CD1c-positive myeloid dendritic cell (primary cell): ENCODE measurements at regions not wholly inside any gene's neighbourhood (a gene's known extent, or its start where the extent isn't known, plus 50 kb on each side); places are given as distances from the start of the nearest gene placed in this dataset.
A peak's percentile ranks its signal among the peaks of the same experiment; 100 is the strongest.

Experiments used
- DNase-seq: peaks from one replicate; pipeline ENCODE4 v3.0.0-alpha.2; 2016; ENCODE audit errors: extremely low spot score

GRCh38 chrX:69110116-69110530 is 55.1 kb downstream of the PJA1 start:
- no peak for DNase-seq

DNA sequence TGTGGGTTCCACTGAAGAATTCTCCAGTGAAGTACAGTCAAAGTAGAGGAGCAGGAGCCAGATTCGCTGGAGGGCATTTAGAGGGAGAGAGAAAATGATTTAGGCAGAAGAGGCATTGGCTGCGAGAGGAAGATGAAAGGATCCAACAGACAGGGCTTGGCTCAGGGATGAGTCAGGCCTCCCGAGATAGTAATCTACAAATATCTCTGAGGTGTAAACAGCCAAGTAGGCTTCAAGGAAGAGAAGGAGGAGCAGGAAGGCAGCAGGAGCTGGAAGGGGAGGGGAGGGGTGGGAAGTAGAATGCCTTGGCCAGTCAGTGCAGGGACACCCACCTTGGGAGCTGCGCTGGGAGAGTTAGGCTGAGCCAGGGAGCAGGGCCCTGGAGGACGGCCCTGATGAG is 55.5 kb downstream of the PJA1 start:
- DNase-seq, result no peak

DNA sequence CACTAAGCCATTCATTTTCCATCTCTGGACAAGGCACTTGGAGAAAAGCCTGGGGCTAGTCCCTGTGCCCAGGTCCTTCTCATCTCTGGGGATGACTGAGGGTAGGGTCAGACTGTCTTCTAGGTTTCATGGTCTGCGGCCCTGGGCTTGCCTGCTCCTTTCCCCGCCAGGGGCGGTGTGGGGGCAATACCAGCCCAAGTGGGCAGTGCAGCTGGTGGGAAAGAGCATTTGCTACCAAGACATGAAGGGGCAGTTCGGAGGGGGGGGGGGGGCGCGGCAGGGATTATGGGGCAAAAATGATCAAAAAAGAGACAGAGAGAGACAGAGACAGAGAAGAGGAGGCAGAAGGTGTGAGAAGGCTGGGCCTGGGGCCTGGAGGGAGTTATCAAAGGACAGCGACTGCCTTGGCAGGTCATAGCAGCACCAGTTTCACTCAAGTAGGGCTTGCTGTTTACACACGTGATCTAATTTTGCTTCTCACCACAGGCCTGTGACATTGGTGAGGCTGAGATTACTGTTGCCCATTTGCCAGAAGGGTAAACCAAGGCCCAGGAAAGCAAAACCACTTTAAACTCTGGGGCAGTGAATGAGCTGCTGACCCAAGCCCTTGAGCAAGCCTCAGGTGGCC is 56.1 kb downstream of the PJA1 start:
- DNase-seq, result no peak

- no peak for DNase-seq
Observed at GRCh38 chrX:69107747-69108401, 57.4 kb downstream of the PJA1 start.

DNA sequence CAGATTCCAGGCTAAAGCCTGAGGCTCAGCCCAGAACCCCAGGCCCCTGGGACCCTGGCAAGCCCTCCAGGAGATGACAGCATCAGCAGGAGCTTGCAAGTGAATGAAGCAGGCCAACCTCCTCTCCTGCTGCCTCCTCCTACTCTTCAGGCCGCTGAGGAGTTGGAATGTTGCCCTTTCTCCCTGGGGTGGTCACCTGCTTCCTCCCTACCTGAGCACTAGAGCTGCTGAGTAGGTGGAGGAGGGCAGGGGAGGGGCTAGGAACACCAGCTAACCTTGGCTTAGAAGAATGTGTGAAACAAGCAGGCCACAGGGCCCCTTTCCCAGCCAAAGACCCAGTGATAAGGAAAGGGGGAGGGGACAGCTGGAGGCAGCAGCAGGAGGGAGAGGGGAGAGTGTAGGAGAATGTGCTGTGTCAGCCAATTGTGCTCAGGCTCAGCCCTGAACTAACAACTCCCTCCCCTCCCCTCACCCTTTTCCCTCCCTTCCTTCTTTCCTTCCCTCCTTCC is 58.0 kb downstream of the PJA1 start:
- no peak for DNase-seq

- DNase-seq, result no peak
Observed at GRCh38 chrX:69104756-69105434, 60.4 kb downstream of the PJA1 start.

DNA sequence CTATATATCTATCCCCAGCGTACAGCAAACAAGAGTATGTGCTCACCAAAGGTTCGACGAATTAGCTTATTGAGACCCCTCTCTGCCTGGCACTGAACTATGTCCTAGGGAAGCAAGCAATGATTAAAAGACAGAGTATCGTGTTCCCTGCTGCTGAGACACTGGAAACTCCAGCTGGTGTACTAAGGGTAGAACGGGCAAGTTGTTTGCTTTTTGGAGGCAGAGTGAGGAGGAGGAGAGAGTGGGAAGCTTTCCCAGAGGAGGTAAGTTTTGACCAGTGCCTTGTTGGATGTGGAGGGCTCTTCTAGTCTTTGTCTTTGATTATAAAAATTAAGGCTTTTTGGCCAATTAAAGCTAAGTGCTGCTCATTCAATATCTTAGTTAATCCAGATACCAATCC is 61.7 kb downstream of the PJA1 start:
- no peak for DNase-seq

GRCh38 chrX:69102612-69103194 is 62.5 kb downstream of the PJA1 start:
- DNase-seq, result no peak

GRCh38 chrX:69101683-69102251 is 63.5 kb downstream of the PJA1 start:
- no peak for DNase-seq

- DNase-seq, result no peak
Observed at GRCh38 chrX:69100478-69100877, 64.8 kb downstream of the PJA1 start.

DNA sequence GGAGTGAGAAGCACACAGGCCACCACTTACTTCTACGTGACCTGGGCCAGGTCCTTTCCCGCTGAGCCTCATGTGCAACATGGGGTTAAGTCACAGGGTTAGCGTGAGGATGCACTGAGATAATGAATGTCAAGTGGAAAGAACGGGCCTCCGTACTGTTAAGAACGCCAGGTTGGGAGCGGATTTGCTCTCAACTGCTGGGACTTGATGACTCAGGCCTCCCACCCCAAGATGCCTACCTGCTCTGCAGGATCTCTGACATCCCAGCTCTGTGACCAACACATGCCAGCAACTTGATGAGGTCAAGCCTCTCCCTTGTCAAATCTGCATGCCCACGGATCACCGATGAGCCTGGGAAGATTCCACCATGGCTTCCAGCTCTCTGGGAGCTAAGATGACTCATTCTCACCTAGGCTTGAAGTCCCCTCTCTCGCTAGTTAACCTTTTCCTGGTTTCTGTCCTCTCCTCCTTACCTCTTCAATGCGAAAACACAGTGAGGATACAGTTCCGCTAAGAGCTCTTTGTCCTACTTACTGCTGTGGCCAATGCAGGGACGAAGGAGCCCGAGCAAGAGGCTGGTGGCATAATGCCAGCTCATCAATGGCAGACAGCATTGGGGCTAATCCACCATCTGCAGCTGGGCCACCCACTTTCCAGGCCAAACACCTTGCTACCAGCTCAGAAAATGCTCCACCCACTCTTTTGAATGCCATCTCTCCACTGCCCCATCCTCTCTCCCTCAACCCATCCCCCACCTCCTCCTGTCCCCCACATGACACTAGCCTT is 67.6 kb downstream of the PJA1 start:
- DNase-seq, result no peak

DNA sequence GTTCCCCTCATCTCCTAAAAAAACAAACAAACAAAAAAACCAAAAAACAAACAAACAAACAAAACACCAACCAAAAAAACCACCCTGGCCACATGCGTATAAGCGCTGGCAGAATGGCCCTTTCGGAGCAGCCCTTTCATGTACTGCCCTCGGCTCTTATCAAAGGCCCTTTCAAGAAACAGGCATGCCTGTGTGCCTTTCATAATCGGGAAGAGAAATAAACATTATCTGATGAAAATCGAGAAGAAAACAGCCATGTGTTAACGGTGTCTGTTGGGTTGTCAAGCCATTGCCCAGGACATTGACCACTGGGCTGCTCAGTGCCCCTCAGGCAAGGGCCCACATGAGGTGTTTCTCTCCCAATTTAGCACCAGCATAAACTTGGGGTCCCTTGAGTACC is 68.3 kb downstream of the PJA1 start:
- no peak for DNase-seq

DNA sequence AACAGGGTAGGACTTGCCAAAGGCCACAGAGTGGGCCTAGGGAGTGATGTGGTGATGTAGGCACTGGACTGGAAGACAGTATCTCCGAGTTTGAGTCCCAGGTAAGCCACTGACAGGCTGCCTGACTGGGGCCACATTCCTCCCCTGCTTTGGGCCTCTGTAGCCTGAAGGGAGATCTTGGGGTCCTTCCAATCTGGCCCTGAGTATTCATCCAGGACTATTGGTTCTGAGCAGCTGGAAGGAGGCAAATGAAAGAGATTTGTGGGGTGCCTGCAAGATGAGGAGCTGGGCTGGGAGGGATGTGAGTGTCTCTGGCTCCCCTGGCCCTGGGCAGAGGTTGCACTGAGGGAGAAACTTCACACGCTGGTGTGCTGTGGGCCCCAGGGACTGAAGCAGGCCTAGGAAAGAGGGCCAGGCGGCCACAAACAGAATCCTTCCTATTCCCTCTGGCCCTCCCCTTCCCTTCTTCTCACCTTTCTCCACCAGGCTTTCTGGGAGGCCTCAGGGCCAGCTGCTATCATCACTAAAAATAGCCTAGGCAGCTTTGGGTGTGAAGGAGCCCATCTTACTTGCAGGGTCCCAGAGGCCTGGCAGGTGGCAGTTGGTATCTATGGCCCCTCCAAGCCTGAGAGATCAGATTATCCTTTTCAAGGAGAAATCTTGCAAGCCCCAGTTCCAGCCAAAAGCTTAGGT is 70.1 kb downstream of the PJA1 start:
- DNase-seq, result no peak

GRCh38 chrX:69093960-69094871 is 71.0 kb downstream of the PJA1 start:
- peak; percentile 53 for DNase-seq

DNA sequence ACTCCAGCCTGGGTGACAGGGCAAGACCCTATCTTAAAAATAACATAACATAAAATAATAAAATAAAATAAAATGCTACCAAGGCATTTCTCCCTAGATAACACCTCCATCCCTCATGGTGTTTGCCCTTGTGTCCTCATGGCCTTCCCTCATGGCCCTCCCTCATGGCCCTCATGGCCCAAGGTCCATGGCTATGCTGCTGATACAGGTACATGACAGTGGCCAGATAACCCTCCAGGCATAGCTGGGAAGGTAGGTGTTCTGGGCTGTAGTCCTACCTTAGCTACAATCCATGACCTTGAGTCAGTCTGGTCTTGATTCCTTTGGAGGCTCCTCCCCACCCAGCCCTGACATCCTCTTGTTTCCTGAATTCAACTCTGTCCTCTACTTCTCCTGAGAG is 75.2 kb downstream of the PJA1 start:
- no peak for DNase-seq

DNA sequence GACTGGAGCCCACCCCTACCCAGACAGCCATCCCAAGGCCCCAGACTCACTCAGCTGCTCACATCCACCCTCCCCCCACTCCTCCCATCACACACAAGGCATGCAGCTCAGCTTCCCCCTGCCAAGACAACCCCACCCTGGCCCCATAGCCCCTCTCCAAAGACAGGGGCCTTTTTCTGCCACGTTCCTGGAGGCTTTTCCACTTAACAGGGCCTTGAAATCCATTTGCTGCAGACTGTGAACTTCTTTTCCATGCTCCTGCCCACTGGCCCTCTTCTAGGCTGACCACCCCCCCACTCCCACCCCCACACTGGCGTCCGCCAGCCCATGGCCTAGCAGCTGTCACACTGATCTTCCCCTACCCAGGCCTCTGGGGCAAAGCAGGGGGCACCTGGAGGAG is 76.0 kb downstream of the PJA1 start:
- DNase-seq, result no peak

GRCh38 chrX:69088171-69088938 is 76.9 kb downstream of the PJA1 start:
- DNase-seq, result no peak

- no peak for DNase-seq
Observed at GRCh38 chrX:69085826-69086225, 79.4 kb downstream of the PJA1 start.

GRCh38 chrX:69085151-69085550 is 80.1 kb downstream of the PJA1 start:
- no peak for DNase-seq
